ENCODE measurements at regions not wholly inside any gene's neighbourhood (a gene's known extent, or its start where the extent isn't known, plus 50 kb on each side); places are given as distances from the start of the nearest gene placed in this dataset.

DNA sequence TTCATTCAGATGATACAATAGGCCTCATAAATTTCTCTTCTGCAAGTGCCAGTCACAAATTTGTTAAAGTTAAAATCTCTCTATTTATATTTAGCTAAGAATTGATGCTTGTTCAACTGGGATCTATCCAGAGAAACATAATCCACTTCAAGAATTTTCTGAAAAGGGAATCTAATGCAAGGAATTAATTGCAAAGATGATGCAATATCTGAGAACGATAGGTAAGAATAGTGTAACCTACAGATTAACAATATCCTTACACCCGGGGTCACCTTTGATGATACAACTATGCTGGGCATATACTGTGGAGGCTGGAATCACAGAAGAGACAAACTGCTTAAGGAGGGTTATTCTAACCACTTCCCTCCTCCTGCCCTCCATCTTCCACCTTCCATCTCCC, 295.1 kb downstream of the FOXG1 start:
- TF ChIP-seq, protein P1, sequence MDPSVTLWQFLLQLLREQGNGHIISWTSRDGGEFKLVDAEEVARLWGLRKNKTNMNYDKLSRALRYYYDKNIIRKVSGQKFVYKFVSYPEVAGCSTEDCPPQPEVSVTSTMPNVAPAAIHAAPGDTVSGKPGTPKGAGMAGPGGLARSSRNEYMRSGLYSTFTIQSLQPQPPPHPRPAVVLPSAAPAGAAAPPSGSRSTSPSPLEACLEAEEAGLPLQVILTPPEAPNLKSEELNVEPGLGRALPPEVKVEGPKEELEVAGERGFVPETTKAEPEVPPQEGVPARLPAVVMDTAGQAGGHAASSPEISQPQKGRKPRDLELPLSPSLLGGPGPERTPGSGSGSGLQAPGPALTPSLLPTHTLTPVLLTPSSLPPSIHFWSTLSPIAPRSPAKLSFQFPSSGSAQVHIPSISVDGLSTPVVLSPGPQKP (IDR thresholded peaks at IDR 0.05; ENCODE audit: borderline replicate concordance, low read depth, low read length): no peak
- TF ChIP-seq, protein P2, sequence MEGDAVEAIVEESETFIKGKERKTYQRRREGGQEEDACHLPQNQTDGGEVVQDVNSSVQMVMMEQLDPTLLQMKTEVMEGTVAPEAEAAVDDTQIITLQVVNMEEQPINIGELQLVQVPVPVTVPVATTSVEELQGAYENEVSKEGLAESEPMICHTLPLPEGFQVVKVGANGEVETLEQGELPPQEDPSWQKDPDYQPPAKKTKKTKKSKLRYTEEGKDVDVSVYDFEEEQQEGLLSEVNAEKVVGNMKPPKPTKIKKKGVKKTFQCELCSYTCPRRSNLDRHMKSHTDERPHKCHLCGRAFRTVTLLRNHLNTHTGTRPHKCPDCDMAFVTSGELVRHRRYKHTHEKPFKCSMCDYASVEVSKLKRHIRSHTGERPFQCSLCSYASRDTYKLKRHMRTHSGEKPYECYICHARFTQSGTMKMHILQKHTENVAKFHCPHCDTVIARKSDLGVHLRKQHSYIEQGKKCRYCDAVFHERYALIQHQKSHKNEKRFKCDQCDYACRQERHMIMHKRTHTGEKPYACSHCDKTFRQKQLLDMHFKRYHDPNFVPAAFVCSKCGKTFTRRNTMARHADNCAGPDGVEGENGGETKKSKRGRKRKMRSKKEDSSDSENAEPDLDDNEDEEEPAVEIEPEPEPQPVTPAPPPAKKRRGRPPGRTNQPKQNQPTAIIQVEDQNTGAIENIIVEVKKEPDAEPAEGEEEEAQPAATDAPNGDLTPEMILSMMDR (conservative IDR thresholded peaks at IDR 0.05; ENCODE audit: low read depth, low read length): no peak
- TF ChIP-seq POLR2A (IDR thresholded peaks at IDR 0.05; ENCODE audit: low read depth, low read length): no peak
- no peak for TF ChIP-seq NFE2L2 (IDR thresholded peaks at IDR 0.05; ENCODE audit: low read depth, low read length)
- TF ChIP-seq CEBPB (IDR thresholded peaks at IDR 0.05; ENCODE audit: low read depth, low read length): peak; percentile 65
- TF ChIP-seq RFX5 (IDR thresholded peaks at IDR 0.05; ENCODE audit: low read depth, low read length): no peak

Measured in IMR-90 (cell line).